ENCODE measurements at regions not wholly inside any gene's neighbourhood (a gene's known extent, or its start where the extent isn't known, plus 50 kb on each side); places are given as distances from the start of the nearest gene placed in this dataset.

DNA sequence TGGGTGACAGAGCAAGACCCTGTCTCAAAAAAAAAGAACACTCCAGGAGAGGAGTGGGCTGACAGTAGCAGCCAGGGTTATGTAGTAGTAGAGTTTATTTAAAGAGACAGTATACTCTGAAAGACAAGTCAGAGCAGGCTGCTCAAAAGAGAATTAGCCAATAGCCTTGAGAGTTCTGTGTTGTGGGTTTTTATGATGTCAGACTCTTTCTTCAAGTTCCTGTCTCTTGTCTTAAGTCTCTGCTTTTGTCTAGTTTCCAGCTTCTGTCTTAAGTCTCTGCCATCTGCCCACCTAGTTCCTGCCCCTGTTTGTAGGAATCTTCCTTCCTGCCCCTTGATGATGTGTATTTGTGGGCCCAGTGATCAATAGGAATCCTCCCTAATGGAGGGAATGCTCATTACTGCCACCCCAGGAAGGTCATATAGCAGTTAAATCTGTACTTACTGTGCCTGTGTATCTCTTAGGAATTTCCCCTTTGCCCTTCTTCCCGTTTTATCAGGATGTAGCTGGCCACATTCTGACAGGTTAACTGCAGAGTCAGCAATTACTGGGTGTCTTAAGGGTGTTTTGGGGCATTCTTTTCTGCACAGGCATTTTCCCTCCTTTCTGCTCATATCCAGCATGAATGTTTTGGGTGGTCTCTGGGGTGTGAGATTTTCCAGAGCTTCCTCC is 580.5 kb upstream of the SGCD start:
- TF ChIP-seq POLR2A (IDR thresholded peaks at IDR 0.05) (no peak), CTCF (IDR thresholded peaks at IDR 0.05 in 8 of 11, conservative IDR thresholded peaks at IDR 0.05 in 3 of 11) (no peak)

Data from spleen (tissue), 7 donors.